H1 (cell line): ENCODE measurements at regions not wholly inside any gene's neighbourhood (a gene's known extent, or its start where the extent isn't known, plus 50 kb on each side); places are given as distances from the start of the nearest gene placed in this dataset.

Experiments used
- BCL11A ChIP-seq, 2 experiments: IDR thresholded peaks; one replicate each; pipeline ENCODE4 v1.6.1; 2011; ENCODE audit warnings: low read depth in 2 of 2, low read length in 2 of 2, mild to moderate bottlenecking in 2 of 2
- CEBPB ChIP-seq: IDR thresholded peaks from 2 replicates; pipeline ENCODE4 v1.6.1; 2012; ENCODE audit warnings: low read depth, low read length
- FOSL1 ChIP-seq: IDR thresholded peaks from 2 replicates; pipeline ENCODE4 v1.6.1; 2011; ENCODE audit warnings: mild to moderate bottlenecking, low read depth, low read length, moderate library complexity; ENCODE audit not compliant: insufficient read depth
- JUN ChIP-seq: IDR thresholded peaks from 2 replicates; pipeline ENCODE4 v1.6.1; 2011; ENCODE audit warnings: low read depth, mild to moderate bottlenecking, improper control_type of control experiment, low read length
- MAFK ChIP-seq: IDR thresholded peaks from 2 replicates; pipeline ENCODE4 v1.6.1; 2012; ENCODE audit warnings: low read depth, mild to moderate bottlenecking, improper control_type of control experiment, low read length

DNA sequence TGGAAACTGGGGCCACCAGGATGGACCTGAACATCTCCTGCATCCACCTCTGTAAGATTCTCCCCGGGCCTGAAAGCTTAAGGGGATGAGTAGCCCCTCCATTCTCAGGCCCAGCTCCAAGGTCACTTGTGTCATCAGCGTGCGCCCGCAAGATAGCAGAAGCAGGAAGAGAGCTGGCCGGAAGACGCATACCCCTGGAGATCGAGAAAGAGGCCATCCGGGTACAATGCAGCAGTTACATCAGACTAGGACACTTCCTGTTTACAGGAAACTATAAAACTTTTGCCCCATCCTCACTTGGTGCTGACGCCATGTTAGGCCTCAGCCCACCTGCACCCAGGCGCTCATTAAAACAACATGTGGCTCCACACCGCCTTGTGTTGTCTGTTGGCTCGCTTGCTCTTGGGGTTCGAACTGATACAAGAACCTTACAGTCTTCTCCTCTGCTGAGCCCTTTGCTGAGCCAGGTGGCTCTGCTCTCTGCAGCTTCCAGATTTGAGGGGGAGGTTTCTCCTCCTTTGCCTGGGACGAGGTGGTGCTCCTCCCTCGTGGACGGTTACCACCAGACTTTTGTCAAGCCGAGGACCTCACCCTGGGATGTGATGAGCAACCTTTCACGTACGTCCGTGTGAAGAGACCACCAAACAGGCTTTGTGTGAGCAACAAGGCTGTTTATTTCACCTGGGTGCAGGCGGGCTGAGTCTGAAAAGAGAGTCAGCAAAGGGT is 277.5 kb upstream of the C1orf174 start (continued):
- no peak for TF ChIP-seq BCL11A (IDR thresholded peaks at IDR 0.05; ENCODE audit: low read depth in 2 of 2, low read length in 2 of 2)
- TF ChIP-seq MAFK = no peak
- TF ChIP-seq CEBPB = no peak
- no peak for TF ChIP-seq FOSL1
- TF ChIP-seq JUN = no peak
